Tibial nerve (tissue), 4 donors: ENCODE measurements at regions not wholly inside any gene's neighbourhood (a gene's known extent, or its start where the extent isn't known, plus 50 kb on each side); places are given as distances from the start of the nearest gene placed in this dataset.

Experiments used
- DNase-seq, 2 donors: peaks; one replicate each; pipeline ENCODE4 v3.0.0-alpha.2; 2019; ENCODE audit warnings: low spot score in 2 of 2
- H3K27ac ChIP-seq, 4 donors: fragments of 200-600 bp; sonication (generic) in 3 of 4; one replicate each; pipeline ENCODE4 v1.5.1; 2017 to 2019; ENCODE audit warnings: mild to moderate bottlenecking in 1 of 4
- H3K27me3 ChIP-seq, 2 donors: fragments of 200-600 bp; sonication (generic) in 1 of 2; one replicate each; pipeline versions ENCODE4 v1.5.1 to v1.6.0; 2017 to 2019
- H3K36me3 ChIP-seq, 3 donors: fragments of 200-600 bp; sonication (generic); one replicate each; pipeline ENCODE4 v1.5.1; 2018 to 2019
- H3K4me1 ChIP-seq, 4 donors: fragments of 200-600 bp; sonication (generic) in 3 of 4; one replicate each; pipeline ENCODE4 v1.5.1; 2017 to 2019
- H3K4me3 ChIP-seq, 4 donors: fragments of 200-600 bp; sonication (generic) in 3 of 4; one replicate each; pipeline ENCODE4 v1.5.1; 2017 to 2019; ENCODE audit warnings: mild to moderate bottlenecking in 1 of 4, moderate library complexity in 1 of 4
- H3K9me3 ChIP-seq, 4 donors: fragments of 200-600 bp; sonication (generic) in 3 of 4; one replicate each; pipeline ENCODE4 v1.5.1; 2017 to 2019
- EP300 ChIP-seq, 2 donors: sonication (generic); formaldehyde crosslinking; IDR thresholded peaks; one replicate each; pipeline ENCODE4 v1.6.1; 2017; ENCODE audit warnings: antibody characterized with exemption in 2 of 2, mild to moderate bottlenecking in 1 of 2
- POLR2A ChIP-seq, 2 donors: fragments of 450-650 bp; IDR thresholded peaks; one replicate each; pipeline ENCODE4 v1.6.1; 2017; ENCODE audit warnings: antibody characterized with exemption in 2 of 2, mild to moderate bottlenecking in 2 of 2, moderate library complexity in 2 of 2
- WGBS, 2 donors: methylation state at CpG; one replicate each; pipeline ENCODE4 v1.1.5; 2018; 5-methylcytosine and 5-hydroxymethylcytosine counted together
- TF ChIP-seq, protein P1 (sequence below), 5 experiments: fragments of 200-600 bp in 3 of 5; fragments of 450-650 bp in 2 of 5; sonication (generic) in 3 of 5; IDR thresholded peaks; one replicate each; pipeline ENCODE4 v1.5.1; 2016 to 2019; ENCODE audit warnings: antibody characterized with exemption in 5 of 5, mild to moderate bottlenecking in 3 of 5, moderate library complexity in 2 of 5

DNA sequence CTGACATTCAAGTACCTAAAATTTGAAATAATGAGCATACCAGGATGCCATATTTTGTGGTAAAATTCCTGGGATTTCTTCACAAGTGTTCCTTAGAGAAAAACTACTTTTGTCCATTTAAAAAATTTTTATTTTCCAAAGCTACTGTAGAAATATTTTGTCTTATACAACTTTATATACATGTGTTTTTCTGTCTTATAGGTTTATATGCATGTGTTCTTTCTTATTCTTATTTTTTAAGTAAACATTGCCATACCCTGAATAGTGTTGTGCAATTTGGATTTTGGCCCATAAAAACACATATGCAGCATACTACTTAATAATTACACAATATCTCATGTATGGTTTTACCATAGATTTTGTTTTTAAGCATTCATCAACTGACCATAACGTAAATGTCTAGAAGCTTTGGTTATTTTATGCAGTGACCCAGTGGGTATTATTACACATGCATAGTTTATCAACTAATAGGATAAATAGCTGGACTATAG is 1107.4 kb upstream of the SEL1L start:
- Histone ChIP-seq H3K4me3 (no peak overlapping the region), H3K27me3 (no peaks in the 10 kb centered on the region), H3K27ac (no peak overlapping the region), H3K36me3 (no peaks in the 10 kb centered on the region), H3K9me3 (no peaks in the 10 kb centered on the region), H3K4me1 (no peaks in the 10 kb centered on the region)
- TF ChIP-seq POLR2A (IDR thresholded peaks at IDR 0.05) (no peak), EP300 (IDR thresholded peaks at IDR 0.05) (no peak)
- TF ChIP-seq, protein P1, sequence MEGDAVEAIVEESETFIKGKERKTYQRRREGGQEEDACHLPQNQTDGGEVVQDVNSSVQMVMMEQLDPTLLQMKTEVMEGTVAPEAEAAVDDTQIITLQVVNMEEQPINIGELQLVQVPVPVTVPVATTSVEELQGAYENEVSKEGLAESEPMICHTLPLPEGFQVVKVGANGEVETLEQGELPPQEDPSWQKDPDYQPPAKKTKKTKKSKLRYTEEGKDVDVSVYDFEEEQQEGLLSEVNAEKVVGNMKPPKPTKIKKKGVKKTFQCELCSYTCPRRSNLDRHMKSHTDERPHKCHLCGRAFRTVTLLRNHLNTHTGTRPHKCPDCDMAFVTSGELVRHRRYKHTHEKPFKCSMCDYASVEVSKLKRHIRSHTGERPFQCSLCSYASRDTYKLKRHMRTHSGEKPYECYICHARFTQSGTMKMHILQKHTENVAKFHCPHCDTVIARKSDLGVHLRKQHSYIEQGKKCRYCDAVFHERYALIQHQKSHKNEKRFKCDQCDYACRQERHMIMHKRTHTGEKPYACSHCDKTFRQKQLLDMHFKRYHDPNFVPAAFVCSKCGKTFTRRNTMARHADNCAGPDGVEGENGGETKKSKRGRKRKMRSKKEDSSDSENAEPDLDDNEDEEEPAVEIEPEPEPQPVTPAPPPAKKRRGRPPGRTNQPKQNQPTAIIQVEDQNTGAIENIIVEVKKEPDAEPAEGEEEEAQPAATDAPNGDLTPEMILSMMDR (IDR thresholded peaks at IDR 0.05), result no peak
- DNase-seq, result no peak
- WGBS, 2 donors, result 71 to 84% methylated on average over 1 of the region's 1 CpG

DNA sequence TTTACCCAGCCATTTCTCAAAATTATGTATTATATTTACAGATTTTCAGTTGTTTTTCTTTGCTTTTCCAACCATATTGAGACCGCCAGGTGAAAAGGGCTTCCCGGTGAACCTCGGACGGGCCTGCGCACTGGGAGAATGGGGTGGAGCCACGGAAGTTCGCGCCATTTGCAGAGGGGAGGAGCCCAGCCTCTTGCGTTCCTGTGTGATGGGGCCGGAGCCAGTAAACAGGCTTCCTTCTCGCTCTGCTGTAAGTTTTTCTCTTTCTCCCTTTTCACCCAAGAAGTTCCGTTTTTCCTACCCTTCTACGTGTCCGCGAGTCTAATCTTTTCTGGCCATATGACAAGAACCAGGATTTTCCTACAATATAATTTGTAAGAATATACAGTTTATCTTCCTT is 1108.8 kb upstream of the SEL1L start:
- H3K36me3 ChIP-seq, result no peaks in the 10 kb centered on the region
- no peak overlapping the region for H3K27ac ChIP-seq
- H3K4me1 ChIP-seq, result no peaks in the 10 kb centered on the region
- TF ChIP-seq EP300 (IDR thresholded peaks at IDR 0.05), result no peak
- TF ChIP-seq, protein P1 (IDR thresholded peaks at IDR 0.05), result no peak
- H3K4me3 ChIP-seq, result no peak overlapping the region
- H3K27me3 ChIP-seq, result no peaks in the 10 kb centered on the region
- H3K9me3 ChIP-seq, result no peaks in the 10 kb centered on the region
- WGBS, 2 donors, result 88 to 93% methylated on average over 15 of the region's 15 CpGs
- no peak for DNase-seq

DNA sequence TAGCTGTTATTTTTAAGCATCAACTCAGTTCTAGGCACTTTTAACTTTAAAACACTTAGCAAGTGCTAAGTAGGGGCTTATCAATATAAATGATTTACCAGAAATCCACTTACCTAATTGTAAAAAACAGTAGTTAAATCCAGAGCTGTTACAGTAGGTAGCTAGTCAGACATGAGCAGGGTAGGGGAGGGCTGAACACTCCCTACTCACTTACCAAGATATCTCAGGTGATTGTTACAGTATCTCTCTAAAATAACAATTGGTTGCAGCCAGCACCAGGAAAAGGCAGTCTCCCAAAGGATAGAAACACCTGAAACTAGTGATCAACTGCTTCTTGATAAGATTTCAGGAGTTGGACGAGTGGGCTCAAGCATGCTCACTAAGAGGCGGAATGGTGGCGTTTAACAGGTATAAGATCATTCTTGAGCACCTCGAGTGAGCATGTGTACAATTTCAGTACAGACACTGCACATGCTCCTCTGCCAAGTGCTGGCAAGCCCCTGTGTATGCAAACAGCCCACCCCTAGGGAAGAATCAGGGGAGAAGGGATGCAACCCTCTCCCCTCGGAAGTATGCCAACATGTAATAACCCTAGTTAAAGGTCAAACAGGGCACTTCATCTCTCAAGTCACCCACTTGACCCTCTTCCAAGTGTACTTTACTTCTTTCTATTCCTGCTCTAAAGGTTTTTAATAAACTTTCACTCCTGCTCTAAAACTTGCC is 1113.6 kb upstream of the SEL1L start:
- Histone ChIP-seq H3K27ac (no peak overlapping the region), H3K27me3 (no peaks in the 10 kb centered on the region), H3K36me3 (no peaks in the 10 kb centered on the region), H3K4me3 (no peak overlapping the region), H3K9me3 (peaks cover 0 to 3% (median 0%) of the 10 kb centered on the region in 4 donors), H3K4me1 (no peaks in the 10 kb centered on the region)
- no peak for DNase-seq
- 82 to 87% methylated on average over 5 of the region's 5 CpGs for WGBS, 2 donors
- TF ChIP-seq, protein P1 (IDR thresholded peaks at IDR 0.05), result no peak
- TF ChIP-seq EP300 (IDR thresholded peaks at IDR 0.05) (no peak), POLR2A (IDR thresholded peaks at IDR 0.05) (no peak)

DNA sequence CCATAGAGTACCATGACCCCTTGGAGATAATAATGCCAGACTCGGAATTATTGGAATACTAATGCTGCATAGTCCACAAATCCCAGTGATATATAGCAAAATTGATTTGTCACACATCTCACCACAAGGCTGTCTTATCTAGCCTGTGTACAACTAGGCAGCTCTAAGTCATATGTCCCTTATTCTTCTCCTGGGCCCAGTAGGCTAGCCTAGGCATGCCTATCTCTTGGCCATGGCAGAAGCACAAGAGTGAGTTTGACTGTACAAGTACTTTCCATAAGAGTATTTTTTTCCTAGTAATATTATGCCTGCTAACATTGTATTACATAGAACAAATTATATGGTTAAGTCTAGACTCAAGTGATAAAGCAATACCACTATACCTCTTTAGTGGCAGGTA is 1122.1 kb upstream of the SEL1L start:
- DNase-seq, result no peak
- H3K9me3 ChIP-seq, result peaks cover 0 to 7% (median 0%) of the 10 kb centered on the region in 4 donors
- H3K36me3 ChIP-seq, result no peaks in the 10 kb centered on the region
- no peak overlapping the region for H3K4me3 ChIP-seq
- TF ChIP-seq, protein P1 (IDR thresholded peaks at IDR 0.05), result no peak
- TF ChIP-seq EP300 (IDR thresholded peaks at IDR 0.05), result no peak
- TF ChIP-seq POLR2A (IDR thresholded peaks at IDR 0.05), result no peak
- 81 to 89% methylated on average over 1 of the region's 1 CpG for WGBS, 2 donors
- H3K27me3 ChIP-seq, result no peaks in the 10 kb centered on the region
- H3K27ac ChIP-seq, result no peak overlapping the region
- no peaks in the 10 kb centered on the region for H3K4me1 ChIP-seq

DNA sequence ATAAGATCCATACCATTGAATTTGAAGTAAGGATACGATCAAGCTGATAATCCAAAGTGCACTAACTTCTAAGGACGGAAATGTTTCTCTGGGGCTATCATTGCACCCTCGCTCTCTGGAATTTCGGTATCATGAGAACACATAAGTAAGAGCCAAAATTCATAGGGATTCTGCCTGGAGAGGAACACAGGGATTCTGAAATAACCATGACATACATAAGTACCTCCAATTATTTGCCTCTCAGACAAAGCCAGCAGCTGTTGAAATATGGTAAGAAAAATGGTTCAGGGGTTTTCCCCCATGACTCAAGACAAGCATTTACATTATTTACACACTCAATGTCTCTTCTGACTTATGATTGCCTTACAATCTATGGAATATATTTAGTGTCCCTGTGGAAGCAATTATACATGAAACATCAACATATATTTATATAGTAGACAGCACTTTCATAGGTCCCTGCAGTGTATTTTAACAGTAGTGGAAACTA is 1123.6 kb upstream of the SEL1L start:
- Histone ChIP-seq H3K9me3 (peaks cover 0 to 4% (median 0%) of the 10 kb centered on the region in 4 donors), H3K4me3 (no peak overlapping the region), H3K27ac (no peak overlapping the region), H3K27me3 (no peaks in the 10 kb centered on the region), H3K4me1 (no peaks in the 10 kb centered on the region), H3K36me3 (no peaks in the 10 kb centered on the region)
- TF ChIP-seq EP300 (IDR thresholded peaks at IDR 0.05), result no peak
- TF ChIP-seq, protein P1 (IDR thresholded peaks at IDR 0.05), result no peak
- DNase-seq, result no peak
- WGBS, 2 donors, result 88 to 89% methylated on average over 4 of the region's 4 CpGs
